ENCODE measurements at regions not wholly inside any gene's neighbourhood (a gene's known extent, or its start where the extent isn't known, plus 50 kb on each side); places are given as distances from the start of the nearest gene placed in this dataset.

DNA sequence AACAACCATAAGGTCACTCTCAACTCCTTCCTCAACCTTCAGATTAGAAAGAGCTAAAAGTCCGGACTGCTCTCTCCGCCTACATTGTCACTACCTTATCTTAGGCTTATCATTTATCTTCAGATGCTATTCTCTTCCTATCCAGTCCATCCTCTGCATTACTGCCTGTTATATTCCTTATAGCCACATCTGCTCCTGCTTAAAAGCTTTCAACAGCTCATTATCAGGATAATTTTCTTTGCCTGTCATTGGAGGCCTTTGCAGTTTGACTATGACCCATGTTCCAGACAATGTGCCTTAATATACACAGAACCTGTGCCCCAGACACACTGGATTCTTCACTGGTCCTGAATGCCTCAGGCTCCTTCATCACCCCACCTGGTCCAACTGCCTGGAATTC, 184.1 kb upstream of the SETMAR start:
- 88 to 95% methylated on average over 2 of the region's 2 CpGs for WGBS, 2 donors
- Histone ChIP-seq H3K36me3 (no peaks in the 10 kb centered on the region), H3K4me3 (no peak overlapping the region), H3K27me3 (no peaks in the 10 kb centered on the region), H3K4me1 (no peaks in the 10 kb centered on the region), H3K9me3 (no peaks in the 10 kb centered on the region), H3K27ac (no peak overlapping the region)
- TF ChIP-seq, protein P1, sequence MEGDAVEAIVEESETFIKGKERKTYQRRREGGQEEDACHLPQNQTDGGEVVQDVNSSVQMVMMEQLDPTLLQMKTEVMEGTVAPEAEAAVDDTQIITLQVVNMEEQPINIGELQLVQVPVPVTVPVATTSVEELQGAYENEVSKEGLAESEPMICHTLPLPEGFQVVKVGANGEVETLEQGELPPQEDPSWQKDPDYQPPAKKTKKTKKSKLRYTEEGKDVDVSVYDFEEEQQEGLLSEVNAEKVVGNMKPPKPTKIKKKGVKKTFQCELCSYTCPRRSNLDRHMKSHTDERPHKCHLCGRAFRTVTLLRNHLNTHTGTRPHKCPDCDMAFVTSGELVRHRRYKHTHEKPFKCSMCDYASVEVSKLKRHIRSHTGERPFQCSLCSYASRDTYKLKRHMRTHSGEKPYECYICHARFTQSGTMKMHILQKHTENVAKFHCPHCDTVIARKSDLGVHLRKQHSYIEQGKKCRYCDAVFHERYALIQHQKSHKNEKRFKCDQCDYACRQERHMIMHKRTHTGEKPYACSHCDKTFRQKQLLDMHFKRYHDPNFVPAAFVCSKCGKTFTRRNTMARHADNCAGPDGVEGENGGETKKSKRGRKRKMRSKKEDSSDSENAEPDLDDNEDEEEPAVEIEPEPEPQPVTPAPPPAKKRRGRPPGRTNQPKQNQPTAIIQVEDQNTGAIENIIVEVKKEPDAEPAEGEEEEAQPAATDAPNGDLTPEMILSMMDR (IDR thresholded peaks at IDR 0.05) = no peak
- no peak for TF ChIP-seq EP300 (IDR thresholded peaks at IDR 0.05)
- TF ChIP-seq POLR2A (IDR thresholded peaks at IDR 0.05) = no peak
- DNase-seq (ENCODE audit: low spot score in 2 of 2) = no peak

DNA sequence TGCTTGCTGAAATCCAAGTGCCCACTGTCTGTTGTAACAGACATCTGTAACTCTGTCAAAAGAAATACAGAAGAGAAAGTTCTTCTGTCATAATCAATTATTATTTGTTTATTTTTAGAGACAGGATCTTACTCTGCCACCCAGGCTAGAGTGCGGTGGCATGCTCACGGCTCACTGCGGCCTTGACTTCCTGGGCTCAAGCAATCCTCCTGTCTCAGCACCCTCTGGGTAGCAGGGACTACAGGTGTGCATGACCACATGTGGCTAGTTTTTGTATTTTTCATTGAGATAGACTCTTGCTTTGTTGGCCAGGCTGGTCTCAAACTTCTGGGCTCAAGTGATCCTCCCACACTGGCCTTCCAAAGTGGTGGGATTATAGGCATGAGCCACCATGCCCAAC, 177.6 kb upstream of the SETMAR start:
- no peak for DNase-seq (ENCODE audit: low spot score in 2 of 2)
- Histone ChIP-seq H3K4me3 (no peak overlapping the region), H3K36me3 (no peaks in the 10 kb centered on the region), H3K27ac (no peak overlapping the region), H3K9me3 (peaks cover 0 to 4% (median 0%) of the 10 kb centered on the region in 4 donors), H3K4me1 (no peaks in the 10 kb centered on the region), H3K27me3 (no peaks in the 10 kb centered on the region)
- WGBS, 2 donors = 90% methylated on average over 3 of the region's 3 CpGs
- no peak for TF ChIP-seq EP300 (IDR thresholded peaks at IDR 0.05)

DNA sequence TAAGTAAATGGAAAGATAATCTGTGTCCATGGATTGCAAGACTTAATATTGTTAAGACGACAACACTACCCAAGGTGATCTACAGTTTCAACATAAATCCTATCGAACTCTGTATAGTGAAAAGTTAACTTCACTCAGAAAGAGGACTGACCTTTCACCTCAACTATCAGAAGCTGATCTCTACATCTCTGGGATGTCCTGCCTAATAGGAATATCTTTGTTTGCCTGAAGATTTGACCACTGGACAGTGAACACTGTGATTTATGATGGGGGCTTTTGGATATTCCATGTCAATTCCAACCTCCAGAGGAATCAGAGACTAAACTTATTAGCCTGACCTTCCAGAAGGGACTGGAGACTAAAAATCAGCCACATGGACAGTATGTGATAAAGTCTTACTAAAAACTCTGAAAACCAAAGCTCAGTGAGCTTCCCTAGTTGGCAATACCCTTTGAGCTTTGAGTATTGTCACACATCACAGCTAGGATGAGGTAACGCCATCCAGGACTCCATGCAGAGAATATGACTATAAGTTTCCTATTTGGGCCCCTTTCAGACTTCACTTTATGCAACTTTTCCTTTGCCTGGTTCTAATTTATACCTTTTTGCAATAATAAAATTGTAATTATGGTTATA, 164.9 kb upstream of the SETMAR start:
- no peaks in the 10 kb centered on the region for H3K9me3 ChIP-seq
- H3K4me3 ChIP-seq = no peak overlapping the region
- TF ChIP-seq POLR2A (IDR thresholded peaks at IDR 0.05) (no peak), EP300 (IDR thresholded peaks at IDR 0.05) (no peak)
- TF ChIP-seq, protein P1 (IDR thresholded peaks at IDR 0.05) = no peak
- WGBS, 2 donors = 83 to 92% methylated on average over 3 of the region's 3 CpGs
- DNase-seq (ENCODE audit: low spot score in 2 of 2) = no peak
- no peaks in the 10 kb centered on the region for H3K36me3 ChIP-seq
- no peaks in the 10 kb centered on the region for H3K4me1 ChIP-seq
- H3K27me3 ChIP-seq = no peaks in the 10 kb centered on the region
- no peak overlapping the region for H3K27ac ChIP-seq

GRCh38 chr3:4138786-4139431, 164.3 kb upstream of the SETMAR start:
- no peaks in the 10 kb centered on the region for H3K36me3 ChIP-seq
- H3K4me3 ChIP-seq = no peak overlapping the region
- no peaks in the 10 kb centered on the region for H3K4me1 ChIP-seq
- no peaks in the 10 kb centered on the region for H3K27me3 ChIP-seq
- no peak for DNase-seq (ENCODE audit: low spot score in 2 of 2)
- WGBS, 2 donors = 91% methylated on average over 4 of the region's 4 CpGs
- no peak overlapping the region for H3K27ac ChIP-seq
- H3K9me3 ChIP-seq = no peaks in the 10 kb centered on the region
- TF ChIP-seq, protein P1 (IDR thresholded peaks at IDR 0.05) = no peak
- TF ChIP-seq EP300 (IDR thresholded peaks at IDR 0.05) (no peak), POLR2A (IDR thresholded peaks at IDR 0.05) (no peak)

DNA sequence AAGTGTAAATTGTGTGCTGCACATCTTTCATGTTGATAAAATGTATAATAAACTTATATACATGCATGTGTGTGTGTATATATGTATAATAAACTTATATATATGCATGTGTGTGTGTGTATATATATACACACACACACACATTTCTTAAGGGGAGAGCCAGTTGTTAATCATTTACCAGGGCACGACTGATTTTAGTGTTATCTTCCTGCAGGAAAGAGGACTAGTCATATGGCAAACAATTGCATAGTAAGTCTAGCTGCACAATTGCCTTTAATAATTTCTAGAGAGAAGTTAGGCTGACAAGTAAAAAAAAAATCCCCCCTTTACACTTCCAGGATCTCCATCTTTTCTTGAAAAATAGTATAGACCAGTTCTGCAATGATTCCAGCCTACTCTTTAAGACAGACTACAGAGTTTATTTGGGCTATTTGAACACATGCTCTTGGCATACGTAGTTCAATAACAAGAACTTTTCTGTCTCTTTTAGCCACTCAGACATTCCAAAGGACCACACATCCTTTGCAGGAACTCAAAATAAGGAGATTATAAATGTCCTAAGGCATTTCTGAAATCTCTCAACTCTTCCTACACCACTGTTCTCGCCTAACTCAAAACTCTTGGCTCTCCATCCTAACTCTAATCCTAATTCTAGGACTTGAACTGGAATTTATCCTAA, 163.6 kb upstream of the SETMAR start:
- Histone ChIP-seq H3K4me1 (no peaks in the 10 kb centered on the region), H3K36me3 (no peaks in the 10 kb centered on the region), H3K4me3 (no peak overlapping the region), H3K9me3 (no peaks in the 10 kb centered on the region), H3K27ac (no peak overlapping the region), H3K27me3 (no peaks in the 10 kb centered on the region)
- 28 to 48% methylated on average over 3 of the region's 3 CpGs for WGBS, 2 donors
- no peak for TF ChIP-seq POLR2A (IDR thresholded peaks at IDR 0.05)
- no peak for TF ChIP-seq EP300 (IDR thresholded peaks at IDR 0.05)
- TF ChIP-seq, protein P1 (IDR thresholded peaks at IDR 0.05) = no peak
- DNase-seq (ENCODE audit: low spot score in 2 of 2) = no peak

All from tibial nerve (tissue), 4 donors.